GM18909 (cell line): ENCODE measurements at regions not wholly inside any gene's neighbourhood (a gene's known extent, or its start where the extent isn't known, plus 50 kb on each side); places are given as distances from the start of the nearest gene placed in this dataset.

Experiments used
- ATAC-seq: cut with Tn5 transposase; IDR thresholded peaks from one replicate; pipeline ENCODE4 v1.9.1; 2021; ENCODE audit warnings: mild to moderate bottlenecking; ENCODE audit not compliant: unreplicated experiment, poor library complexity

DNA sequence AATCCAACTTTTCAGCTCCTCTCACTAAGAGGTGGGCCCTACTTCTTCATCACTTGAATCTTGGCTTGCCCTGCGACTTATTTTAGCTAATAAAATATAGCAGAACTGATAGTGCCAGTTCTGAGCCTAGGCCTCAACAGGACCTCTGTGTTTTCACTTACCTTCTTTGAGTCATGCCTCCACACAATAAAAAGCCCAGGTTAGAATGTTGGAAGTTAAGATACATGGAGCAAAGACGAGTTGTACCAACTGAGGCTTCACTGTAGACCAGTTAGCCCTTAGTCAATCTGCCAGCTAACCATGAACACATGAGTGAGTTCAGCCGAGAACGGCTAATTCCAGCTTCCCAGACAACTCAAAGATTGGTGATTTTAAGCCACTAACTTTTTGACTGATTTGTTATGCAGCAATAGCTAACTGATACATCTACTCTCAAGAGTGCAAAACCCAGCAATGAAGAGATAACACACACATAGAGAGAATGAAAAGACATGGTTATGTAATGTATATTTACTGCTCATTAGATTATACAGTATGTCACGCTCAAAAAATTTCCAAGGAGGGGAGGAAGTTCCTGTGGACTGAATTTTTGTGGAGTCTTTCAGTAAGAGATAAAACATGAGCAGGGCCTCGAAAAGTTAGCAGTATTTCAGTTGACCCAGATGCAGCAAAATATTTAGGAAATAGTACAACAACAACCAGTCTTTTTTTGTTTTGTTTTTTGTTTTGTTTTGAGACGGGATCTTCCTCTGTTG, 181.1 kb downstream of the MYCN start:
- no peak for ATAC-seq

DNA sequence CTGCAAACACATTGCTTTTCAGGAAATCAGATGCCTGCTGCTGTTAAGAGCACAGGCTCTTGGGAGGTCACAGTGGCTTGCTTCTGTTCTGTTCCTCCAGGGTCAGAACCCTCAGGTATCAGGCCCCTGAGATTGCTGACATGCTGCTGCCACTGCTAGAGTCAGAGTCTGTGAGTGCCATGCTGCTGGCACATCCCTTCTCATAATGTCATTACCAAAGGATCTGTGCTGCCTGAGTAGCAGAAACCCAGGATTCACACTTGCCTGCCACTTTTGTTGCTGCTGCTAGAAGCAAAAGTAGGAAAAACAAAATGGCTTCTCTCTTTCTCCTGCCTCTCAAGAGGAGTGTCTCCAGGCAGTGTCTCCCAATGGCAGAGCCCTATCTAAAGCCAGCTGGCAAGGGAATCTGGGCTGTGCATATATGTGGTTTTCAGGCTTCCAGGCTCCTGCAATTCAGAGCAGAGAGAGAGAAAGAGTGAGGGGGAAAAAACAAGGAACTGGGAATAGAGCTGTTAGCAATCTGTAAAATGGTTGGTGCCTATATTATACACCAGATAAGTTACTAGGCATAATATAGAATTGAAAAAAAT, 180.3 kb downstream of the MYCN start:
- no peak for ATAC-seq

DNA sequence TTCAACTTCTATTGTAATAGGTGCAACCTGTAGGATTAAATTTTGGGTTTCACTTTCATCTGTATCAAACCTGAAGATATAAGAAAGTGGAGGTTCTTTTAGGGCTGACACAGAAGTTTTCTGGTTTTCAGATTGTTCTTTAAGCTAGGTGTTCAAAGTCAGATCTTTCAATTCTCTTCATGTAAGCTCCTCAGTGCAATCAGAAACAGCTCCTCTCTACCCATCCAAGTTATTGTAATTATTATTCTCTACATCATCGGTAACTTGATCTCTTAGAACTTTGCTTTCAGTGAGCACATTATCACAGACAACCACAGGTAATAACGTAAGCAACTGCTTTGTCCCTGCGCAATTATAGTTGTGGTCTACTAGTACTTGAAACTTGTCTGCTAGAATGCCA, 179.4 kb downstream of the MYCN start:
- ATAC-seq = no peak

DNA sequence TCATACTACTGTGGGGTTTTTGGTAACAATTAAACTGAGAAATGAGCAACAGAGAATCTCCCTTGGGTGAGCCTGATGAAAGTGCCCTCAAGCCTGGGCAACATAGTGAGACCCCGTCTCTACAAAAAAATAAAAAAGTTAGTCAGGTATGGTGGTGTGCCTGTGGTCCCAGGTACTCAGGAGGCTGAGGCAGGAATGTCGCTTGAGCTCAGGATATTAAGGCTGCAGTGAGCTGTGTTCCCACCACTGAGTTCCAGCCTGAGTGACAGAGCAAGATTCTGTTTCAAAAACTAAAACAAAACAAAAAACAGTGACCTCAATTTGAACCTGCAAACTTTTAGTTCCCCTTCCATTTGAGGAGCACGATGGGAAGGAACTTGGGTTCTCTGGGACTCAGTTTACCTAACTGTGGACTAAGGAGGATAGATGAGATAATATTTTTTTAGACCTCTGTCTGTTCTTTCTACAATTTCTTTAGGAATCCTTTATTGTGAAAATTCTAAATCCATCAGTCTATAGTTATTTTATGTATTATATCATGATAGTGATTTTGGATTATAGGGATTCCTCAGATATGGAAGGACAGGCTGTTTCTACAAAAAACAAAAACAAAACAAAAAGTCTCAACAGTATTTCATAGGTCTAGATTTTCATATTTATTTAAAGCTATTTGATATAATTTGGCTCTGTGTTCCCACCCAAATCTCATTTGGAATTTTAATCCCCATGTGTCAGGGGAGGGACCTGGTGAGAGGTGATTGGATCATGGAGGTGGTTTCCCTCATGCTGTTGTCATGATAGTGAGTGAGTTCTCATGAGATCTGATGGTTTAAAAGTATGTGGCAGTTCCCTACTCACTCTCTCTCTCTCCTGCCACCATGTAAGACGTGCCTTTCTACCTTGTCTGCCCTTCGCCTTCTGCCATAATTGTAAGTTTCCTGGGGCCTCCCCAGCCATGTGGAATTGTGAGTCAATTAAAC, 178.6 kb downstream of the MYCN start:
- ATAC-seq = no peak

DNA sequence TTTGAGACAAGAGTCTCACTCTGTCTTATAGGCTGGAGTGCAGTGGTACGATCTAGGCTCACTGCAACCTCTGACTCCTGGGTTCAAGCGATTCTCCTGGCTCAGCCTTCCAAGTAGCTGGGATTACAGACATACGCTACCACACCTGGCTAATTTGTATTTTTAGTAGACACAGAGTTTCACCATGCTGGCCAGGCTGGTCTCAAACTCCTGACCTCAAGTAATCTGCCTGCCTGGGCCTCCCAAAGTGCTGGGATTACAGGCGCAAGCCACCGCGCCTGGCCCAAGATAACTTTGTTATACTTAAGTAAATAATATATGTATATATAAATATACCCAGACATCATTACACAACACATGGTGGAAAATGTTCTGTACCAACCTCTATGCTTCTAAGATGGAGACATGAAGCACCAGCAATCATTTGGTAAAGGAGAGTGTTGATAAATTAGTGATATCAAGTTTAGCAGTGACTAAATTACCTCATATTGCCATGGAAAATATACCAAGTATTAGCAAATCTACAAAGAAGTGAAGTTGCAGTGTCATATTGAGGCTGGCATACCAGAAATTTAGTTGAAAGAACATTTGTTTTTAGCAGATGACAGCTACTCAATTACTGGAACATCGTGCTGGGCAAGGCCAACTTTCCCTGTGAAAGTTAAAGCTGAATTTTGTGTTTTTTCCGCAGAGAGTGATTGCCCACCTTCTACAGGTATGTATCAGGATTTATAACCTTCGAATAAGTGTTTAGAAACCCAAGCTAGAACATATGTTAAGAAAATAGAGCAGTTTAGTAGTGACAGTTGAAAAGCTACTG, 177.7 kb downstream of the MYCN start:
- no peak for ATAC-seq

DNA sequence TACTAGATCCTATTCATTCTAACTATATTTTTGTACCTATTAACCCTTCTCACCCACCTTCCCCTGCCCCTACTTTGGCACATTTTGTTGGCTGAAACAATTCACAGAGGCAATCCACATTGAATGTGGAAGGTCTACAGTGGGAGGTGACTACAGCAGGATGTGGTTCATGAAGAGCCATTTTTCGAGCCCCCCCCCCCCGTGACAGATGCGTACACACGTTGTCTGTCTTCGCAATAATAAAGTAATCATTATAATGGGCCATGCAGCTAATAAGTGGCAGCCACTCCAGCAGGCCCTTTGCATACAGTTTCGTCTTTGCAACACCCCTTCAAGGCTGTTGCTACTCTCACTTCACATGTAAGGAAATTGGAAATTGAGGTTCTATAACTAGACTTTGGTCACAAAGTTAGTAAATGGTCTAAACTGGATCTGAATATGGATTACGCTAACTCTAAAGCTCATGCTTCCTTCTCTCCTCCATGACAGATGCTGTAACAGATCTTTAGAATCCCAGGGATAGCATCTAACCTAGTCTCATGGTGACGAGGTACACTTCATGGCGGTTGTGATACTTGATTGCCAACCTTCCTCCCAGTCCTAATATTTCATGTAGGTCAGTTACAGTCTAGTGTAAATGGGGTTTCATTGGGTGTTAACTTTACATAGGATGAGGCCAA, 176.8 kb downstream of the MYCN start:
- ATAC-seq = no peak

DNA sequence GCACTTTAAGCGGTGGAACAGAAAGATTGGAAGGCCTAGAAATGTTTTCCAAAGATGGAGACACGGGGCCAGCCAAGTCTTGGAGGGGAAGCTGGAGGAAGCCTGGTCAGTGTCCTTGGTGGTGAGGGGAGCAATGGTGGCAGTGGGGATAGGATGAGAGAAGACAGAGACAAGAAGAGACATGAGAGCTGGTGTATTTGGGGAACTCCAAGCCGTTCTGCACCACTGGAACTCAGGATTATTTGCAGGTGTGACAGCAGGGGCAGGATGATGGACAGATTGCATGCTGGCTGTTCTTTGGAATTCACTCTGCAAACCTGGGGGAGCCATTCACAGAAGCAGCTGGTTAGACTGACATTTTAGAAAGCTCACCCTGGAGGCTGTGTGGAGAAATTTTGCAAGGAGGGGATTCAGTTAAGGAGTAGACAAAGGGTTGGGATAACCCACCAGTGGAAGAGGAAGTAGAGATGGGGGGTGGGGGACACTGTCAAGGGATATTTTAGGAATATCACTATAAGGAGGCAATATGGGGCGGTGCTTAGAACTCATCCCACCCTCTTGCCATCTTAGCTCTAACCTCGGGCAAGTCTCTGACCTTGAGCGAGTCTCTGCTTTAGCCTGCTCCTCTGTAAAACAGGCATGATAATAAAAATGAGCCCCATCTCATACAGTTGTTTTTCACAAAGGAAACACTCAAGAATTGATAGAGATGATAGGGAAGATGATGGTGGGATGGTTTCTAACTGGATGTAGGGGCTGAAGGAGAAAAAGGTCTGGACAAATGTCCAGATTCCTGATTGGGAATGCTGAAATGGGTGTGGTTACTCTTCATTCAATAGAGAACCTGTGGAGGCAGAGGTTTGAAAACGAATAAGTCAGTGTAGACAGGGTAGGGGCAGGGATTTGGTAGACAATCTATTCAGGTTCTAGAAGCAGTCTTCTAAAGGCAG, 175.8 kb downstream of the MYCN start:
- ATAC-seq = no peak

DNA sequence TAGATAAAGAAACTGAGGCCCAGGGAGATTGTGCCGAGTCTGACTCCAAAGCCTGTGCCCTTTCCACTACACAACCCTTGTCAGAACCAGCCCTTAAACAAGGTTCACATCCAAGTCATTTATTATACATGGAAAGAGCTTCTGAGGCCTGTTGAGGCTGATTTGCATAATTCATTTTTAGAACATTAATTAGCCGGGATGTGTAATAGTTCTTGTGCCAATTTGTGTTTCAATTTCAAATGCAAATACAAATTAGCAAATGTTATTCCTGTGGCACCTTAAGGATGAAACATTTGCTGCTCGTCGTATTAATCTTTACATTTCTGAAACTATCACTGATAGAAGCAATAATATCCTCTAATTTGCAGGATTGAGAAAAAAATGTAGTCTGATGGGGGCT, 174.9 kb downstream of the MYCN start:
- no peak for ATAC-seq

DNA sequence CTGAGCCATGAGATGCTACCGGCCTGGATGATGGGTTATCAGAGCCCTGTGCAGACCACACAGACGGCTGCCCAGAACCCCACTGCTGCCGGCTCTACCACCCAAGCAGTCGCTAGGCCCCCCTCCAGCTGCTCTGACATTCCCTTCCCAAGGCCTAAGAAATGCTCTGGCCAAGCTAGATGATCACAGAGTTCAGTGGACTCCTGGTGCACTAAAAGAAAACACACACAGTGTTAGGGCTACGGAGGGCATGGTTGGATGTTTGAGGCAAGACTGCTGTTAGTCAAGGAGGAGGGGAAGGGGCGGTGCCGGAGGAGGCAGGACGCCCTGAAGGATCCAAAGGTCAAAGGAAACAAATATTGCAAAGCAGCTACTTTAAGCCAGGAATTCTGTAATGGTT, 174.5 kb downstream of the MYCN start:
- no peak for ATAC-seq

DNA sequence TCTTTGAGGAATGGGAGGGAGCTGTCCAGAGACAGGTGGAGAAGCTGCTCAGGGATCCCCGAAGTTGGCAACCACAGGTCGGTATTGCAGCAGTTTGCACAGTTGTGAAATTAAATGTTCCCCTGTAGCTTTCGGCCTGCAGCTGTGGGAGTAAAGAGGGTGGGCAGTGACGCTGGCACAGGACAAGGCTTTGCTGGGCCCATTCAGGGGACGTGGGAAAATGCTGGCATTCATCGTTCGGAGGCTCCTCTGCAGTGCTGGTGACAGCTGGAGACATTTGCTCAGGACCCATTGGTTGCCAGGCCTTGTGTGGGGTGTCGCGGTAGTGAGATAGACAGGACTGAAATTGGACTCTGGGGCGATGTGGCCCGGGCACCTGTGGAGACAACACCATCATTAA, 173.7 kb downstream of the MYCN start:
- ATAC-seq = no peak

DNA sequence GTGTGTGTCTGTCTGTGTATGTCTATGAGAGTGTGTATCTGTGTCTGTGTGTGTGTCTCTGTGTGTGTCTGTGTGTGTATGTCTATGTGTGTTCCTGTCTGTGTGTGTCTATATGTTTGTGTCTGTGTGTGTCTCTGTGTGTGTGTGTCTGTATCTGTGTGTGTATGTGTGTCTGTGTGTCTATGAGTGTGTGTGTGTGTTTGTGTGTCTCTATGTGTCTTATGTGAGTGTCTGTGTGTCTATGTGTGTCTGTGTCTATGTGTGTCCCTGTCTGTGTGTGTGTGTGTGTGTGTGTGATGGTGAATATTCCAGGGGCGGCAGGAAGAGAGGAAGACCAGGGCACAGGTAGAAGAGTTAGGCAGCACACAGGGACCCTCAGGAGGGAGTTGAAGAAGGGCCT, 173.2 kb downstream of the MYCN start:
- no peak for ATAC-seq

DNA sequence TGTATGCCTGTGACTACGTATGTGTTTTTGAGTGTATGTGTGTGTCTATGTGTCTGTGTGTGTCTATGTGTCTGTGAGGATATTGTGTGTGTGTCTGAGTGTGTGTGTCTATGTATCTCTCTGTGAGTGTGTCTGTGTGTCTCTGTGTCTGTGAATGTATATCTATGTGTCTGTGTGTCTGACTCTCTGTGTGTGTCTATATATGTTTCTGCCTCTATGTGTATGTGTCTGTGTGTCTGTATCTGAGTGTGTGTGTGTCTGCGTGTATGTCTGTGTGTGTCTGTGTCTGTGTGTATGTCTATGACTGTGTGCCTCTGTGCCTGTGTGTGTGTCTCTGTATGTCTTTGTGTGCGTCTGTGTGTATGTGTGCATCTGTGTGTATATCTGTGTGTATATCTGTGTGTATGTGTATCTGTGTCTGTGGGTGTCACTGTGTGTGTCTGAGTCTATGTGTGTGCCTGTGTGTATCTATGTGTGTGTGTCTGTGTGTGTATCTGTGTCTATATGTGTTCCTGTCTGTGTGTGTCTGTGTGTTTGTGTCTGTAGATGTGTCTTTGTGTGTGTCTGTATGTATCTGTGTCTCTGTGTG, 172.7 kb downstream of the MYCN start:
- ATAC-seq = no peak

DNA sequence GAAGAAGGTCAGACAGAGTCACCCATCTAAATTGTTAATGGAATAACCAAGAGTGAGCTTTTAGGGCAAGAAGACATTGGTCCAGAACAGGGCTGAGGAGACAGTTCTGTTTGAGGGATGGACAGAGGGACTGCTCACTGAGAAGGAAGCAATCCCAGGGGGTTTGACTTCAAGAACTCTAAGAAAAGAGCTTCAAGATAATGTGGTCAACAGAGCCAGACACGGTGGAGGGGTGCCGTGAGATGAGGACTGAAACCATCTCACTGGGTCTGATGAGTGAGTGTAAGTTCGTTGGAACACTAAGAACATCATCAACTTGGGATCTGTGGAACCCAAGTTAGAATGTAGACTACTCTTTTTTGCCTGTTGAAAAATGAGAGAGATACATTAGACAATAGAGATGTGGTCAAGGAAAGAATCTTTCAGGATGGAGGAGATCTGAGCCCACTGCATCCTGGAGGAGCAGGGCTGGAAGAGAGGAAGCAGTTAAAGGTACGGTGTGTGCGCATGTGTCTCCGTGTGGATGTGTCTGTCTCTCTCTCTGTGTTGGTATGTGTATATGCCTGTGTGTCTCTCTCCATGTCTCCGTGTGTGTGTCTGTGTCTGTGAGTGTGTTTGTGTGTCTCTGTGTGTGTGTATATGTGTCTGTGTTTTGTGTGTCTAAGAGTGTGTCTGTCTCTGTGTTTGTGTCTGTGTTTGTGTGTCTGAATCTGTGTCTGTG, 172.1 kb downstream of the MYCN start:
- no peak for ATAC-seq

DNA sequence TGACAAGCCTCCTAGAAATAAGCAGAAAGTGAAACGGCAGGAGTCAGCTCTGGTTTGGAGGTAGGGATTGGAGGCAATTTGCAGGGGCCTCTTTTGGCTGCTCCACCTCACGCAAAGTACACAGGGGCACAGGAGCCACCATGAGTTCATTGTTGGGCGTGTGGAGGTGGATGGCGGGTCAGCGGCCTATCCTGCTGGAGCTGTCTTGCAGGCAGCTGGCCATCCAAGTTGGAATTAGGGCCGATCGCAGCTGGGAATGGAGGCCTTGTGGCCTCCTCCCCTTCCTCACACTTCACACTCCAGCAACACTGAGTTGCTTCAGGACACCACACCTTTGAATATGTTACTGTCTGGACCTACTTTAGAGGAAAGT, 171.5 kb downstream of the MYCN start:
- ATAC-seq = no peak

DNA sequence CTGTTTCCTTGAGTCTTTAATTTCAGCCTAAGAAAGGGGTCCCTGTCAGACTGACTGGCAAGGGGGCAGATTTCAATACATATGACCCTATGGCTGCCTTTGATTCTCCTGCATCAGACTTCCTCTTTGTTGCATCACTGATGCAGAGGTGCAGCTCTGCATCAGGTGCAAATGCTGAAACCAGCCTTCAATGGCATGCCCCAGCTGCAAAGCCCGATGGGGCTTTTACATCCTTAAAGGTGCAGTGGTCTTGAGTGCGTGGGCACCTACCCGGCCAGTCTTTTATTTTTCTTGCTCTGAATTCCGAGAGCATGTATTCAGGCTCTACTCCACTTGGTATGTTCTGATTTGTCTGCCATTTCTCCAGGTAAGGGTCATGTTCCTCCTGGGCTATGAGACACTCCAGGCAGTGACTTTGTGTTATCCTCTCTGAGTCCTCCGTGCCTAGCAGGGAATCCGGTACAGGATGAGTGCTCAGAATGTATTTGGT, 169.5 kb downstream of the MYCN start:
- ATAC-seq = no peak

DNA sequence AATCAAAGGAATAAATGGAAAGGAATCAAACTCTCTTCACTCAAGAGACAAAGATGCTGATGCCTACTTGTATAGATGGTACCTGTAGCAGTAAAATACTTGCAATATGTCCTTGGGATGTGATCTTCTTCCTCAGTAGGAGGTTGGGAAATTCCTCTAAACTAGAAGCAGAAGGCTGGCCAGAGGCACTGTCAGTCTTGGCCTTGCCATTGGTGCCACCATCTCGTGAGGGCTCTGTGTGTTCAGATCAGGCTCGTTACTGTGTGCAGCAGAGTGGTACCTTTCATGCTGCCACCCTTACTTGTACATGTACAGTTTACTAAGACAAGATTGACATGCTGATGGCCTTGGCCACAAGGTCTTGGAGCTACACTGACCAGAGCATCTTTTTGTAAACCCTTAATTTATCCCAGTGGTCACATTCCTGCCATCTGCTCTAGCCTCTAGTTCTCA, 169.0 kb downstream of the MYCN start:
- no peak for ATAC-seq

DNA sequence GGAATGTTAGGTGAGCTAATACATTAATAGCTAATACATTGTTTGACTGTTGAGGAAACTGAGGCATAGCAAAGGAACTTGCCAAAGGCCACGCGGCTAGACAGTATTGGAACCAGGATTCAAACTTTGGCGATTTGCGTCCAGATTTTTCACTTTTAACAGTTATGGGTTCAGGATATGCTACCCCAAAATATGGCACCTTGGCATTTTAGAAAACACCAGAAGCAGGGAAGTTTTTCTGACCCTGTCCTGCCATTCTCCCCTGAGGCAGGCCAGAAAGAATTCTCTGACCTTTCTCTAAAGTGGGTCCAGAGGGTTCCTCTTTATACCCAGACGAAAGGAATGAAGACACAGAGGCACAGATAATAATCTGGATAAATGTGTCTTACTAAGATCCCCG, 166.9 kb downstream of the MYCN start:
- ATAC-seq = no peak

DNA sequence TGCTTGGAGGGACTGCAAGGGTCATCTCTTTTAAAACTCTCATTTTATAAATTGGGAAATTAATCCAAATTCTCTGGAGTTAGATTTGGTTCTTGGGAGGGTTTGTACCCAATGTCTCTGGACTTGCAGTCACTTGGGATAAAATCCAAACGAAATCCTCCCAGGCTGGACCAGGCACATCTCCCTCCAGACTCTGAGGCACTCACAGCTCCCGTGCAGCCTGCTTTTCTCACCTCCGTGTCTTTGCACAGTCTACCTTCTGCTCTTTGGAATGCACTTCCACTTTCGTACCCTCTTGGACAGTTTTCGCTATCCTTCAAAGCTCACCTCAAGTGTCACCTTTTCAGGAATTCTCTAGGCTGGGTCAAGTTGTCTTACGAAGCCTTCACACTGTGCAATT, 166.3 kb downstream of the MYCN start:
- no peak for ATAC-seq
